Panc1 (cell line): ENCODE measurements at regions not wholly inside any gene's neighbourhood (a gene's known extent, or its start where the extent isn't known, plus 50 kb on each side); places are given as distances from the start of the nearest gene placed in this dataset.

ENCODE experiments used
- ATAC-seq: fragments of 200-7000 bp; cut with Tn5 transposase; 2 replicates; pipeline ENCODE4 v1.9.1; 2020; ENCODE audit warnings: mild to moderate bottlenecking, moderate library complexity
- BruUV-seq: library from RNA; stranded (reverse); fragments of 400-500 nt; replicated peaks from 2 replicates; lab custom pipeline; 2021; lab: Mats Ljungman, UMichigan
- CTCF ChIA-PET: fragments of 300-600 bp; sonication (Branson Sonifier 250); formaldehyde crosslinking; loops from one replicate; lab custom pipeline; 2022; ENCODE audit warnings: antibody characterized with exemption; lab: Charles Lee
- POLR2A ChIA-PET: fragments of 300-600 bp; sonication (Branson Sonifier 250); formaldehyde crosslinking; loops from one replicate; lab custom pipeline; 2022; ENCODE audit warnings: antibody characterized with exemption; lab: Charles Lee
- DNase-seq: peaks from one replicate; pipeline ENCODE4 v3.0.0-alpha.2; 2010; ENCODE audit warnings: low read depth, low spot score
- H3K27ac ChIP-seq: 2 replicates; pipeline ENCODE4 v1.5.1; 2011; ENCODE audit warnings: mild to moderate bottlenecking, low read length, inconsistent platforms
- H3K27me3 ChIP-seq: fragments of 200-500 bp; sonication (Bioruptor generic); 2 replicates; pipeline ENCODE4 v1.6.0; 2014; ENCODE audit warnings: low read length, inconsistent platforms; ENCODE audit not compliant: control insufficient read depth, insufficient read depth
- H3K36me3 ChIP-seq: fragments of 200-500 bp; sonication (Bioruptor generic); 2 replicates; pipeline ENCODE4 v1.5.1; 2014; ENCODE audit warnings: inconsistent platforms, mild to moderate bottlenecking, low read length, moderate library complexity; ENCODE audit not compliant: control insufficient read depth, insufficient read depth
- H3K4me1 ChIP-seq: 2 replicates; pipeline ENCODE4 v1.5.1; 2011; ENCODE audit warnings: inconsistent platforms, mild to moderate bottlenecking, low read length, moderate library complexity; ENCODE audit not compliant: control insufficient read depth, insufficient read depth
- H3K4me3 ChIP-seq, 2 experiments: 2 replicates each; pipeline ENCODE4 v1.5.1; 2011 to 2012; ENCODE audit warnings: low read depth in 2 of 2, low read length in 2 of 2, mild to moderate bottlenecking in 2 of 2, inconsistent platforms in 1 of 2, moderate library complexity in 1 of 2
- H3K9me3 ChIP-seq: fragments of 200-500 bp; sonication (Bioruptor generic); 2 replicates; pipeline ENCODE4 v1.5.1; 2014; ENCODE audit warnings: low read depth, mild to moderate bottlenecking, inconsistent platforms, low read length, moderate library complexity; ENCODE audit not compliant: control insufficient read depth, insufficient read depth
- CTCF ChIP-seq: fragments of 450-650 bp; IDR thresholded peaks from 2 replicates; pipeline ENCODE4 v1.5.1; 2017; ENCODE audit warnings: mild to moderate bottlenecking
- POLR2AphosphoS5 ChIP-seq: IDR thresholded peaks from 2 replicates; pipeline ENCODE4 v1.6.1; 2012; ENCODE audit warnings: mild to moderate bottlenecking, low read depth, low read length, moderate library complexity
- REST ChIP-seq, 2 experiments: IDR thresholded peaks; 2 replicates each; pipeline ENCODE4 v1.6.1; 2011 to 2012; ENCODE audit warnings: low read depth in 2 of 2, control low read depth in 1 of 2, low read length in 1 of 2, mild to moderate bottlenecking in 1 of 2, moderate library complexity in 1 of 2; ENCODE audit not compliant: insufficient read depth in 1 of 2
- SIN3A ChIP-seq: IDR thresholded peaks from 2 replicates; pipeline ENCODE4 v1.6.1; 2012; ENCODE audit warnings: low read depth, mild to moderate bottlenecking, low read length, moderate library complexity, borderline replicate concordance; ENCODE audit not compliant: insufficient read depth
- TCF7L2 ChIP-seq: IDR thresholded peaks from 2 replicates; pipeline ENCODE4 v1.6.1; 2011; ENCODE audit warnings: mild to moderate bottlenecking, low read depth, low read length, inconsistent platforms
- in situ Hi-C: cut with HindIII; loops from 2 replicates; pipeline ENCODE4 v1.10.0; 2016; ENCODE audit warnings: low sequenced_read_pairs, low pct_unique_long_range_greater_than_20kb
- intact Hi-C: fragments of 100-400 bp; cut with micrococcal nuclease; formaldehyde crosslinking; loops from one replicate; pipeline ENCODE4 v1.10.0; 2022; ENCODE audit not compliant: unreplicated experiment

GRCh38 chr18:75880925-75881504, 453.5 kb upstream of the SMIM21 start:
- no peaks in the 10 kb centered on the region for H3K4me1 ChIP-seq
- TF ChIP-seq REST (IDR thresholded peaks at IDR 0.05; ENCODE audit: insufficient read depth in 1 of 2, low read depth in 2 of 2, low read length in 1 of 2) (no peak), TCF7L2 (no peak), CTCF (no peak), SIN3A (no peak), POLR2AphosphoS5 (no peak)
- ChIA-PET CTCF (no interaction called here), POLR2A (no interaction called here)
- ATAC-seq: no peak
- BruUV-seq: no TSS peak
- no peak overlapping the region for H3K4me3 ChIP-seq
- peaks cover 2% of the 10 kb centered on the region; the same call in 1 of the 2 replicates for H3K27me3 ChIP-seq
- in situ Hi-C loops (no loop called here), intact Hi-C loops (no loop called here)
- no peaks in the 10 kb centered on the region for H3K36me3 ChIP-seq
- no peak for DNase-seq
- H3K9me3 ChIP-seq: no peaks in the 10 kb centered on the region
- no peak overlapping the region for H3K27ac ChIP-seq

GRCh38 chr18:75880266-75880665, 452.8 kb upstream of the SMIM21 start:
- no peak for TF ChIP-seq REST (IDR thresholded peaks at IDR 0.05; ENCODE audit: insufficient read depth in 1 of 2, low read depth in 2 of 2, low read length in 1 of 2)
- TF ChIP-seq SIN3A: no peak
- no peak for TF ChIP-seq TCF7L2
- TF ChIP-seq POLR2AphosphoS5: no peak
- no peak for TF ChIP-seq CTCF
- ChIA-PET CTCF (no interaction called here), POLR2A (no interaction called here)
- Histone ChIP-seq H3K4me1 (no peaks in the 10 kb centered on the region), H3K9me3 (no peaks in the 10 kb centered on the region), H3K27ac (no peak overlapping the region), H3K36me3 (no peaks in the 10 kb centered on the region), H3K4me3 (no peak overlapping the region), H3K27me3 (peaks cover 2% of the 10 kb centered on the region; the same call in 1 of the 2 replicates)
- no TSS peak for BruUV-seq
- ATAC-seq (no peak), DNase-seq (no peak)
- intact Hi-C loops (no loop called here), in situ Hi-C loops (no loop called here)
